H9 (cell line): ENCODE measurements at regions not wholly inside any gene's neighbourhood (a gene's known extent, or its start where the extent isn't known, plus 50 kb on each side); places are given as distances from the start of the nearest gene placed in this dataset.

Experiments
- DNase-seq: peaks from one replicate; pipeline ENCODE4 v3.0.0-alpha.2; 2017
- H2AFZ ChIP-seq: one replicate; pipeline ENCODE4 v1.6.1; 2013; ENCODE audit warnings: mild to moderate bottlenecking, low read length, control low read depth, moderate library complexity
- H2AK5ac ChIP-seq: 2 replicates; pipeline ENCODE4 v1.6.1; 2013; ENCODE audit warnings: low read length, control low read depth, mixed read lengths; ENCODE audit not compliant: insufficient read length
- H2BK120ac ChIP-seq: one replicate; pipeline ENCODE4 v1.6.1; 2013; ENCODE audit warnings: low read depth, mild to moderate bottlenecking, low read length, control low read depth, inconsistent platforms; ENCODE audit not compliant: poor library complexity, severe bottlenecking
- H2BK12ac ChIP-seq: 2 replicates; pipeline ENCODE4 v1.6.1; 2013; ENCODE audit warnings: low read length, control low read depth, mixed read lengths, low read depth; ENCODE audit not compliant: insufficient read length
- H2BK15ac ChIP-seq: 2 replicates; pipeline ENCODE4 v1.6.1; 2013; ENCODE audit warnings: low read depth, low read length, control low read depth
- H2BK20ac ChIP-seq: one replicate; pipeline ENCODE4 v1.6.1; 2013; ENCODE audit warnings: low read depth, mild to moderate bottlenecking, low read length, control low read depth, inconsistent platforms; ENCODE audit not compliant: poor library complexity, severe bottlenecking
- H2BK5ac ChIP-seq: 2 replicates; pipeline ENCODE4 v1.6.1; 2013; ENCODE audit warnings: low read length, control low read depth, mixed read lengths; ENCODE audit not compliant: insufficient read length
- H3K14ac ChIP-seq: 2 replicates; pipeline ENCODE4 v1.6.1; 2013; ENCODE audit warnings: low read length, control low read depth; ENCODE audit not compliant: insufficient read depth
- H3K18ac ChIP-seq: 2 replicates; pipeline ENCODE4 v1.6.1; 2013; ENCODE audit warnings: low read depth, mild to moderate bottlenecking, mixed read lengths, low read length, control low read depth; ENCODE audit not compliant: insufficient read length
- H3K23ac ChIP-seq: 2 replicates; pipeline ENCODE4 v1.6.1; 2013; ENCODE audit warnings: low read length, control low read depth, mixed read lengths, low read depth; ENCODE audit not compliant: insufficient read length
- H3K23me2 ChIP-seq: 2 replicates; pipeline ENCODE4 v1.6.1; 2013; ENCODE audit warnings: low read depth, mild to moderate bottlenecking, mixed read lengths, low read length, control low read depth; ENCODE audit not compliant: insufficient read length, poor library complexity, severe bottlenecking
- H3K27ac ChIP-seq: 2 replicates; pipeline ENCODE4 v1.5.1; 2013; ENCODE audit warnings: low read length, control low read depth, mixed read lengths, low read depth; ENCODE audit not compliant: insufficient read length
- H3K27me3 ChIP-seq: 2 replicates; pipeline ENCODE4 v1.6.1; 2013; ENCODE audit warnings: low read length, control low read depth, inconsistent platforms; ENCODE audit not compliant: insufficient read depth
- H3K4ac ChIP-seq: 2 replicates; pipeline ENCODE4 v1.6.1; 2013; ENCODE audit warnings: low read depth, mild to moderate bottlenecking, control low read depth, inconsistent platforms, low read length, moderate library complexity
- H3K4me1 ChIP-seq: 2 replicates; pipeline ENCODE4 v1.6.1; 2013; ENCODE audit warnings: low read length, control low read depth, inconsistent platforms; ENCODE audit not compliant: insufficient read depth
- H3K4me2 ChIP-seq: 2 replicates; pipeline ENCODE4 v1.6.1; 2013; ENCODE audit warnings: low read length, control low read depth, mixed read lengths; ENCODE audit not compliant: insufficient read length, insufficient read depth
- H3K56ac ChIP-seq: 2 replicates; pipeline ENCODE4 v1.6.1; 2013; ENCODE audit warnings: low read depth, mild to moderate bottlenecking, mixed read lengths, low read length, control low read depth; ENCODE audit not compliant: insufficient read length
- H3K79me1 ChIP-seq: 2 replicates; pipeline ENCODE4 v1.6.1; 2013; ENCODE audit warnings: low read depth, mild to moderate bottlenecking, moderate library complexity, low read length, control low read depth, inconsistent platforms; ENCODE audit not compliant: insufficient read depth, poor library complexity, severe bottlenecking
- H3K79me2 ChIP-seq: 2 replicates; pipeline ENCODE4 v1.6.1; 2013; ENCODE audit warnings: low read length, control low read depth, inconsistent platforms; ENCODE audit not compliant: insufficient read depth
- H3K9ac ChIP-seq: 2 replicates; pipeline ENCODE4 v1.6.1; 2013; ENCODE audit warnings: low read length, control low read depth, mixed read lengths; ENCODE audit not compliant: insufficient read length; ENCODE audit errors: extremely low read depth
- H3K9me3 ChIP-seq: one replicate; pipeline ENCODE4 v1.6.1; 2013; ENCODE audit warnings: low read depth, low read length, inconsistent platforms; ENCODE audit not compliant: control insufficient read depth
- H3T11ph ChIP-seq: one replicate; pipeline ENCODE4 v1.6.1; 2013; ENCODE audit warnings: mild to moderate bottlenecking, low read length, control low read depth, inconsistent platforms
- H4K20me1 ChIP-seq: one replicate; pipeline ENCODE4 v1.6.1; 2013; ENCODE audit not compliant: control insufficient read depth, insufficient read length, insufficient read depth
- H4K5ac ChIP-seq: 2 replicates; pipeline ENCODE4 v1.6.1; 2013; ENCODE audit warnings: low read depth, mild to moderate bottlenecking, mixed read lengths, low read length, control low read depth; ENCODE audit not compliant: insufficient read length
- H4K8ac ChIP-seq: replicated peaks from 2 replicates; pipeline ENCODE4 v1.6.1; 2013; ENCODE audit warnings: low read length, control low read depth, mixed read lengths, low read depth; ENCODE audit not compliant: insufficient read length
- H4K91ac ChIP-seq: 2 replicates; pipeline ENCODE4 v1.6.1; 2013; ENCODE audit warnings: low read depth, mild to moderate bottlenecking, moderate library complexity, mixed read lengths, low read length, control low read depth; ENCODE audit not compliant: insufficient read length
- H3K27ac Mint-ChIP-seq, 3 experiments: 2 replicates in 2 of 3; 3 replicates in 1 of 3; pipeline ENCODE4 v1.8.0; 2020 to 2021; ENCODE audit warnings: mixed read lengths in 3 of 3, mild to moderate bottlenecking in 1 of 3, moderate library complexity in 1 of 3
- H3K27me3 Mint-ChIP-seq: 2 replicates; pipeline ENCODE4 v1.8.0; 2021; ENCODE audit warnings: low read depth, mild to moderate bottlenecking, moderate library complexity, mixed read lengths
- H3K36me3 Mint-ChIP-seq, 3 experiments: 2 replicates in 2 of 3; 3 replicates in 1 of 3; pipeline ENCODE4 v1.8.0; 2020 to 2021; ENCODE audit warnings: low read depth in 3 of 3, mixed read lengths in 3 of 3; ENCODE audit not compliant: insufficient read depth in 1 of 3
- H3K4me1 Mint-ChIP-seq, 2 experiments: 2 replicates each; pipeline ENCODE4 v1.8.0; 2020; ENCODE audit warnings: mixed read lengths in 2 of 2
- H3K4me3 Mint-ChIP-seq, 2 experiments: 2 replicates in 1 of 2; 3 replicates in 1 of 2; pipeline ENCODE4 v1.8.0; 2020 to 2021; ENCODE audit warnings: mild to moderate bottlenecking in 2 of 2, mixed read lengths in 2 of 2, moderate library complexity in 1 of 2
- H3K9me3 Mint-ChIP-seq, 2 experiments: 2 replicates in 1 of 2; 3 replicates in 1 of 2; pipeline ENCODE4 v1.8.0; 2020; ENCODE audit warnings: mild to moderate bottlenecking in 2 of 2, mixed read lengths in 2 of 2, moderate library complexity in 1 of 2
- CTCF ChIP-seq: fragments of 200-600 bp; sonication (generic); conservative IDR thresholded peaks from 3 replicates; pipeline ENCODE4 v1.8.0; 2021; ENCODE audit warnings: antibody characterized with exemption, mild to moderate bottlenecking
- WGBS: extraction: QIAGEN DNeasy Blood & Tissue Kit; methylation state at CpG from one replicate; pipeline ENCODE4 v1.1.7; 2013; ENCODE audit warnings: missing lambda C conversion rate, low lambda C conversion rate, mixed read lengths; ENCODE audit not compliant: insufficient read length; ENCODE audit errors: extremely low coverage; 5-methylcytosine and 5-hydroxymethylcytosine counted together

GRCh38 chr1:65658122-65658521 is 134.6 kb upstream of the PDE4B start:
- no peak overlapping the region for H2BK15ac ChIP-seq
- no peak overlapping the region for H3K4ac ChIP-seq
- H3K79me1 ChIP-seq = no peaks in the 10 kb centered on the region
- no peak overlapping the region for H2BK12ac ChIP-seq
- no peak overlapping the region for H3K4me2 ChIP-seq
- no peak overlapping the region for H3K14ac ChIP-seq
- WGBS = no CpG with 5 or more reads among the region's 4 CpGs
- H4K8ac ChIP-seq = no peak overlapping the region
- Mint-ChIP-seq H3K4me1 (no peaks in the 10 kb centered on the region), H3K27me3 (peaks cover 19% of the 10 kb centered on the region), H3K4me3 (no peak overlapping the region), H3K36me3 (no peaks in the 10 kb centered on the region), H3K27ac (no peak overlapping the region), H3K9me3 (peaks cover 0 to 2% of the 10 kb centered on the region in 2 experiments; a peak in 3 of 5 replicates)
- no peaks in the 10 kb centered on the region for H3K79me2 ChIP-seq
- H3K27me3 ChIP-seq = no peaks in the 10 kb centered on the region
- H2BK5ac ChIP-seq = no peak overlapping the region
- no peak overlapping the region for H3K27ac ChIP-seq
- no peak overlapping the region for H4K91ac ChIP-seq
- H3K9ac ChIP-seq = no peak overlapping the region
- TF ChIP-seq CTCF = no peak
- no peak overlapping the region for H3K18ac ChIP-seq
- no peak overlapping the region for H2AFZ ChIP-seq
- no peak overlapping the region for H4K5ac ChIP-seq
- H3K4me1 ChIP-seq = no peaks in the 10 kb centered on the region
- no peak for DNase-seq
- H3K23me2 ChIP-seq = no peaks in the 10 kb centered on the region
- no peak overlapping the region for H3K56ac ChIP-seq
- no peak overlapping the region for H2BK120ac ChIP-seq
- no peak overlapping the region for H3T11ph ChIP-seq
- H3K9me3 ChIP-seq = no peaks in the 10 kb centered on the region
- H2BK20ac ChIP-seq = no peak overlapping the region
- H2AK5ac ChIP-seq = no peak overlapping the region
- no peaks in the 10 kb centered on the region for H4K20me1 ChIP-seq
- H3K23ac ChIP-seq = no peak overlapping the region
